ENCODE measurements at regions not wholly inside any gene's neighbourhood (a gene's known extent, or its start where the extent isn't known, plus 50 kb on each side); places are given as distances from the start of the nearest gene placed in this dataset.

- no peak for TF ChIP-seq CTCF (IDR thresholded peaks at IDR 0.05)
- ATAC-seq = no peak
- no peak for DNase-seq
- no peaks in the 10 kb centered on the region for H3K9me3 ChIP-seq
- no peaks in the 10 kb centered on the region for H3K36me3 ChIP-seq
- H3K27me3 ChIP-seq = no peaks in the 10 kb centered on the region
- no peak overlapping the region for H3K4me3 ChIP-seq
- intact Hi-C loops (cut with DNase I) = no loop called here
- no peaks in the 10 kb centered on the region for H3K4me1 ChIP-seq
- no peak overlapping the region for H3K27ac ChIP-seq
Observed at GRCh38 chr3:167958141-167958540, 137.6 kb downstream of the GOLIM4 start.

GRCh38 chr3:167952969-167953368, 142.8 kb downstream of the GOLIM4 start:
- no peak overlapping the region for H3K4me3 ChIP-seq
- no peak overlapping the region for H3K27ac ChIP-seq
- H3K27me3 ChIP-seq = no peaks in the 10 kb centered on the region
- no peaks in the 10 kb centered on the region for H3K4me1 ChIP-seq
- H3K36me3 ChIP-seq = no peaks in the 10 kb centered on the region
- intact Hi-C loops (cut with DNase I) = no loop called here
- H3K9me3 ChIP-seq = no peaks in the 10 kb centered on the region
- no peak for TF ChIP-seq CTCF (IDR thresholded peaks at IDR 0.05)
- ATAC-seq (no peak), DNase-seq (no peak)

GRCh38 chr3:167950212-167950611, 145.5 kb downstream of the GOLIM4 start:
- no peak for DNase-seq
- Histone ChIP-seq H3K4me1 (no peaks in the 10 kb centered on the region), H3K4me3 (no peak overlapping the region), H3K36me3 (no peaks in the 10 kb centered on the region), H3K27me3 (no peaks in the 10 kb centered on the region), H3K27ac (no peak overlapping the region), H3K9me3 (no peaks in the 10 kb centered on the region)
- intact Hi-C loops (cut with DNase I) = no loop called here
- TF ChIP-seq CTCF (IDR thresholded peaks at IDR 0.05) = no peak
- no peak for ATAC-seq

- peak in 3 of 4 donors; percentile 10 to 75 (median 52) for DNase-seq
- no peak for TF ChIP-seq CTCF (IDR thresholded peaks at IDR 0.05)
Observed at GRCh38 chr3:167941234-167941995, 154.3 kb downstream of the GOLIM4 start.

GRCh38 chr3:167940241-167940640, 155.5 kb downstream of the GOLIM4 start:
- ATAC-seq (no peak), DNase-seq (no peak)
- no peak for TF ChIP-seq CTCF (IDR thresholded peaks at IDR 0.05)
- H3K27ac ChIP-seq = no peak overlapping the region
- H3K36me3 ChIP-seq = no peaks in the 10 kb centered on the region
- no peak overlapping the region for H3K4me3 ChIP-seq
- intact Hi-C loops (cut with DNase I) = no loop called here
- peaks cover 0 to 10% of the 10 kb centered on the region in 2 donors for H3K4me1 ChIP-seq
- no peaks in the 10 kb centered on the region for H3K27me3 ChIP-seq
- peaks cover 0 to 5% of the 10 kb centered on the region in 2 donors for H3K9me3 ChIP-seq

More at GRCh38 chr3:167941234-167941995, 154.3 kb downstream of the GOLIM4 start:
- peak; percentile 94 for ATAC-seq
- peak overlapping the region in 1 of 2 donors; percentile 63 for H3K27ac ChIP-seq
- H3K36me3 ChIP-seq = no peaks in the 10 kb centered on the region
- intact Hi-C loops (cut with DNase I) = no loop called here
- H3K4me1 ChIP-seq = peaks cover 0 to 10% of the 10 kb centered on the region in 2 donors
- H3K4me3 ChIP-seq = no peak overlapping the region
- no peaks in the 10 kb centered on the region for H3K27me3 ChIP-seq
- H3K9me3 ChIP-seq = peaks cover 0 to 5% of the 10 kb centered on the region in 2 donors

All from left lung (tissue), 4 donors.